Adrenal gland (tissue), 9 donors: ENCODE measurements at regions not wholly inside any gene's neighbourhood (a gene's known extent, or its start where the extent isn't known, plus 50 kb on each side); places are given as distances from the start of the nearest gene placed in this dataset.
A peak's percentile ranks its signal among the peaks of the same experiment; 100 is the strongest.

ENCODE experiments used
- DNase-seq, 7 donors: peaks; one replicate each; pipeline ENCODE4 v3.0.0-alpha.2; 2019 to 2020
- H3K27ac ChIP-seq, 5 donors: fragments of 200-600 bp; sonication (generic) in 4 of 5; 1 replicate in 3 of 5; 2 replicates in 2 of 5; pipeline versions ENCODE4 v1.5.1 to v1.8.0; 2016 to 2020; ENCODE audit warnings: mild to moderate bottlenecking in 1 of 5
- H3K27me3 ChIP-seq: fragments of 200-600 bp; 2 replicates; pipeline ENCODE4 v1.8.0; 2021
- H3K36me3 ChIP-seq, 2 donors: fragments of 200-600 bp; replicated peaks in 1 of 2; 1 replicate in 1 of 2; 2 replicates in 1 of 2; pipeline versions ENCODE4 v1.5.1 to v1.8.0; 2018 to 2022
- H3K4me1 ChIP-seq, 2 donors: fragments of 200-600 bp; replicated peaks in 1 of 2; 1 replicate in 1 of 2; 2 replicates in 1 of 2; pipeline versions ENCODE4 v1.5.1 to v1.8.0; 2018 to 2021
- H3K4me3 ChIP-seq, 4 donors: fragments of 200-600 bp; sonication (generic) in 3 of 4; one replicate each; pipeline ENCODE4 v1.5.1; 2016 to 2018
- H3K9me3 ChIP-seq, 3 donors: fragments of 200-600 bp; sonication (generic) in 1 of 3; replicated peaks in 1 of 3; 1 replicate in 2 of 3; 2 replicates in 1 of 3; pipeline versions ENCODE4 v1.5.1 to v1.8.0; 2016 to 2021
- CTCF ChIP-seq, 6 experiments: fragments of 450-650 bp in 4 of 6; fragments of 200-600 bp in 2 of 6; sonication (generic) in 1 of 6; IDR thresholded peaks; 1 replicate in 5 of 6; 2 replicates in 1 of 6; pipeline versions ENCODE4 v1.5.1 to v1.8.0; 2016 to 2021; ENCODE audit warnings: antibody characterized with exemption in 6 of 6, mild to moderate bottlenecking in 2 of 6, moderate library complexity in 1 of 6
- POLR2A ChIP-seq, 2 donors: fragments of 450-650 bp; IDR thresholded peaks; one replicate each; pipeline ENCODE4 v1.6.1; 2017; ENCODE audit warnings: antibody characterized with exemption in 2 of 2, mild to moderate bottlenecking in 2 of 2, moderate library complexity in 1 of 2
- WGBS, 4 donors: extraction: QIAGEN DNeasy Blood & Tissue Kit in 2 of 4; methylation state at CpG; one replicate each; pipeline versions ENCODE4 v1.1.5 to v1.1.7; 2013 to 2017; 5-methylcytosine and 5-hydroxymethylcytosine counted together
- intact Hi-C, 2 donors: fragments of 100-400 bp; cut with DNase I; formaldehyde crosslinking; loops; one replicate each; pipeline versions ENCODE4 v1.14.1 to v1.15.0; 2022 to 2023
- donor health status: healthy with polysubstance abuse.
- donor health status: Bipolar disorder and iron deficiency.
- donor health status: DM: yes; HTN: yes; CAD: no.
- donor health status: DM: no; HTN: no; CAD: no.
- donor health status: DM: no; HTN: no; CAD: no.

GRCh38 chr11:69380921-69381581 lies 87.1 kb downstream of the MYEOV start:
- no peak for DNase-seq
- Histone ChIP-seq H3K27me3 (no peaks in the 10 kb centered on the region), H3K36me3 (no peaks in the 10 kb centered on the region), H3K9me3 (no peaks in the 10 kb centered on the region), H3K4me3 (no peak overlapping the region), H3K27ac (no peak overlapping the region), H3K4me1 (no peaks in the 10 kb centered on the region)
- WGBS, 4 donors, result 83 to 100% (median 93%) methylated on average over 1 to 10 of the region's 10 CpGs
- no peak for TF ChIP-seq POLR2A (IDR thresholded peaks at IDR 0.05)
- no peak for TF ChIP-seq CTCF (IDR thresholded peaks at IDR 0.05)
- intact Hi-C loops, result no loop called here

DNA sequence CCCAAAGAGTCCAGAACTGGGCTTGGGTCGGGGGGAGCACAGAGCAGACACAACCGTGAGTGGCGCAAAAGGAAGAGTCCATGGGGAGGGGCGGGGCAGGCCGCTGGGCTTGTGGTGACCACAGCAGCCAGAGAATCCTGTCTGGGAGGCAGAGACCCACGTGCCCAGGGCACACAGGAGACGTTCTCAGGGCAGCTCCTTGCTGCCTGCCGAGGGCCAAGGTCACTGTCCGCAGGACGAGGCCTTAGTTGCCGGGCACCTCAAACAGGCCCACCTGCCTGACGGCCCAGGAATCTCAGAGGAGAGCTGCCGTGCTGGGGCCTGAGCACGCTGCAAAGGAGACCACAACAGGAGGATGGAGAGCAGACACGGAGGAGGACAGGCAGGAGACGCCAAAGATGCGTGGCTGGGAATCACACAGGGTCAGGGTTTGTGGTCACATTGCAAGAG lies 87.8 kb downstream of the MYEOV start:
- 74 to 94% (median 85%) methylated on average over 8 to 17 of the region's 17 CpGs for WGBS, 4 donors
- H3K36me3 ChIP-seq, result no peaks in the 10 kb centered on the region
- no peak for DNase-seq

GRCh38 chr11:69382131-69383128 lies 88.5 kb downstream of the MYEOV start:
- intact Hi-C loops, result no loop called here
- Histone ChIP-seq H3K4me1 (no peaks in the 10 kb centered on the region), H3K9me3 (no peaks in the 10 kb centered on the region), H3K27ac (peak overlapping the region in 1 of 5 donors; percentile 21), H3K4me3 (no peak overlapping the region), H3K27me3 (no peaks in the 10 kb centered on the region), H3K36me3 (no peaks in the 10 kb centered on the region)
- TF ChIP-seq CTCF (IDR thresholded peaks at IDR 0.05) (no peak), POLR2A (IDR thresholded peaks at IDR 0.05) (no peak)
- DNase-seq, result peak; percentile 24 to 62 (median 47)
- 65 to 76% (median 69%) methylated on average over 22 to 27 of the region's 27 CpGs for WGBS, 4 donors

More for the DNA sequence above, 87.8 kb downstream of the MYEOV start:
- Histone ChIP-seq H3K4me1 (no peaks in the 10 kb centered on the region), H3K27ac (peak overlapping the region in 1 of 5 donors; percentile 21), H3K9me3 (no peaks in the 10 kb centered on the region), H3K27me3 (no peaks in the 10 kb centered on the region), H3K4me3 (no peak overlapping the region)
- intact Hi-C loops, result no loop called here
- no peak for TF ChIP-seq CTCF (IDR thresholded peaks at IDR 0.05)
- no peak for TF ChIP-seq POLR2A (IDR thresholded peaks at IDR 0.05)
